AG04449 (cell line): ENCODE measurements at regions not wholly inside any gene's neighbourhood (a gene's known extent, or its start where the extent isn't known, plus 50 kb on each side); places are given as distances from the start of the nearest gene placed in this dataset.

Source experiments
- CTCF ChIA-PET: fragments of 350-600 bp; formaldehyde crosslinking; extraction: SDS; loops from one replicate; lab custom pipeline; 2021; ENCODE audit warnings: antibody characterized with exemption; lab: Yijun Ruan, JAX
- POLR2A ChIA-PET: fragments of 400-600, 350-600 bp; formaldehyde crosslinking; extraction: SDS; loops from one replicate; lab custom pipeline; 2020; ENCODE audit warnings: antibody characterized with exemption, inconsistent platforms; lab: Yijun Ruan, JAX
- DNase-seq: peaks from one replicate; pipeline ENCODE4 v3.0.0-alpha.2; 2010; ENCODE audit warnings: low read depth, low spot score
- H3K4me3 ChIP-seq: 2 replicates; pipeline ENCODE4 v1.5.1; 2011; ENCODE audit warnings: low read depth, mild to moderate bottlenecking, control low read depth, low read length
- TF ChIP-seq, protein P1 (sequence below): IDR thresholded peaks from one replicate; pipeline ENCODE4 v1.5.1; 2011; ENCODE audit warnings: mild to moderate bottlenecking, moderate library complexity, low read length, control low read depth, inconsistent platforms; ENCODE audit not compliant: insufficient read depth; ENCODE audit errors: missing control alignments

DNA sequence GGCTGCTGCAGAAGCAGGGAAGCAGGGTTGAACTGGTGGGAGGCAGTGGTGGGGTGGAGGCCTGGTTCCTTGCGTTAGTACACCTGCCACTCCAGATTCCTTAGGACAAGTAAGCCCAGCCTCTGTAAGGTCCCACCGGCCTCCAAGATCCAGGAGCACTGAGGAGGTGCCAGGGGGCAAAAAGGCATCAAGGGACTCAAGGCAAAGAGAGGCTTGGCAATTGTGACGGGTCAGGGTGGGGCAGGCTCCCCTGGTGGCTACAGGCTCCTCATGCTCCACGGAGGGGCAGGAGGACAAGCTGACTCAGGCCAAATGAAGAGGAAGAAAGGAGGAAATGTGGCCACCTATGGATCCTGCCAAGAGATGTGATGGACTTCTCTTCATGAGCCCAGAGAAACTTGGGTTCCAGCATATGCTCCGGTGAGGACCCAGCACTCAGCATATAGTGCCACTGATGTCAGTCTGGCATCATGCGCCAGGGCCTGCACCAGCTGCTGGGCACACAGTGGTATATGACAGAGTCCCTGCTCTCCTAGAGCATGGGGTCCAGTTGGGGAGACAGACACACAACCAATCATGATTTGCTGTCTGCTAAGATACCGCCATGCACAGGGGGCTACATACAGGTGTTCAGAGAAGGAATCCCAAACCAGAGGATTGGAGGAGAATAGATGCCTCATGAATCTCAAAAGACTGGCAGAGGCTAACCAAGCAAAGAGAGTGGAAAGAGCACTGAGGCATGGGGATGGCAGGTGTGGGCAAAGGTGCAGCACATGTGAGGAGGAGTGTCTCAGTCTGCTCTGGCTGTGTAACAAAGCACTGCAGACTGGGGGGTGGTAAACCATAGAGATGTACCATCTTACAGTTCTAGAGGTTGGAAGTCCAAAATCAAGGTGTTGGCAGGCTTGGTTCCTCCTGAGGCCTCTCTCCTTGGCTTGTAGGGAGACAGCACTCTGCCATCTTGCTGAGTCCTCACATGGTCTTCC lies 249.7 kb downstream of the RHOU start:
- CTCF ChIA-PET: no interaction called here
- POLR2A ChIA-PET: no interaction called here
- TF ChIP-seq, protein P1, sequence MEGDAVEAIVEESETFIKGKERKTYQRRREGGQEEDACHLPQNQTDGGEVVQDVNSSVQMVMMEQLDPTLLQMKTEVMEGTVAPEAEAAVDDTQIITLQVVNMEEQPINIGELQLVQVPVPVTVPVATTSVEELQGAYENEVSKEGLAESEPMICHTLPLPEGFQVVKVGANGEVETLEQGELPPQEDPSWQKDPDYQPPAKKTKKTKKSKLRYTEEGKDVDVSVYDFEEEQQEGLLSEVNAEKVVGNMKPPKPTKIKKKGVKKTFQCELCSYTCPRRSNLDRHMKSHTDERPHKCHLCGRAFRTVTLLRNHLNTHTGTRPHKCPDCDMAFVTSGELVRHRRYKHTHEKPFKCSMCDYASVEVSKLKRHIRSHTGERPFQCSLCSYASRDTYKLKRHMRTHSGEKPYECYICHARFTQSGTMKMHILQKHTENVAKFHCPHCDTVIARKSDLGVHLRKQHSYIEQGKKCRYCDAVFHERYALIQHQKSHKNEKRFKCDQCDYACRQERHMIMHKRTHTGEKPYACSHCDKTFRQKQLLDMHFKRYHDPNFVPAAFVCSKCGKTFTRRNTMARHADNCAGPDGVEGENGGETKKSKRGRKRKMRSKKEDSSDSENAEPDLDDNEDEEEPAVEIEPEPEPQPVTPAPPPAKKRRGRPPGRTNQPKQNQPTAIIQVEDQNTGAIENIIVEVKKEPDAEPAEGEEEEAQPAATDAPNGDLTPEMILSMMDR: no peak
- H3K4me3 ChIP-seq: no peak overlapping the region
- no peak for DNase-seq

- TF ChIP-seq, protein P1: no peak
- no peak overlapping the region for H3K4me3 ChIP-seq
- DNase-seq: no peak
- POLR2A ChIA-PET: no interaction called here
- CTCF ChIA-PET: no interaction called here
Measured at GRCh38 chr1:228985661-228986060, 250.4 kb downstream of the RHOU start.

DNA sequence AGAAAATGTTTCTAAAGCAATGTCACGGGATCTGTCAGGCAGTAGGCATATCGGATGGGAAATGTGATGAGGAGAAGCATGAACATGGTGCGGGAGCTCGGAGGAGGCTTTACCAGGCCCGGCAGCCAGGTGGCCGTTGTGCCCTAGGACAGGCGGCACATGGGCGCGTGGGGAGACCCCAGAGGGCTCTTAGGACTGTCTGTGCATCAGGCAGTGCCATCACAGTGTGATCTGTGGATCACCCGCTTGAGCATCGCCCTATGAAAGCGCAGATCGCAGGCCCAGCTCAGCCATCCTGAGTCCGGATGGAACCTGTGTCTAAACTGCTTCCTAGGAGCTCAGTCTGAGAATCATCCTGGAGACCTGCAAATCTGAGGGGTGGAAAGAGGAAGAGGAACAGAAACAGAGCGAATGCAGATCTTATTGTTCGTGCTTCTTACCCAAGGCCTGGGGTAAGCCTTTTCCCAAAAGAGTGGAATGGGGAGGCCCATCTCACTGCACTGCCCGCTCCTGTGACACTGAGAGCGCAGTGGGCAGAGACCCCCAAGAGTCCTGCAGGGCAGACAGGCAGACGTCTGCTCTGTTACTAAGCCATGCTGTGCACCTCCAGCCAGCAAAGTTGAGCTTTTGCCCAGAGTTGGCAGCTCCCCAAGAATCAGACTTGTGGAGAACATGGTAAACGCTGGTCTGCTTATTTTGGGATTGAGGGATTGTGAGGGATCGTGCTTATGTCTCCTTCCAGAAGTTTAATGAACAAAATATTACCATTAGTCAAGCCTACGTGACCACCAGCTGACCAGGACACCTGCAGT lies 251.0 kb downstream of the RHOU start:
- DNase-seq: no peak
- no peak overlapping the region for H3K4me3 ChIP-seq
- TF ChIP-seq, protein P1: no peak
- ChIA-PET CTCF (interaction anchor here (1.7 kb wide), 1 partner anchor 10 kb away, joined by 4 read pairs; no protein-coding TSS in a partner anchor), POLR2A (no interaction called here)

DNA sequence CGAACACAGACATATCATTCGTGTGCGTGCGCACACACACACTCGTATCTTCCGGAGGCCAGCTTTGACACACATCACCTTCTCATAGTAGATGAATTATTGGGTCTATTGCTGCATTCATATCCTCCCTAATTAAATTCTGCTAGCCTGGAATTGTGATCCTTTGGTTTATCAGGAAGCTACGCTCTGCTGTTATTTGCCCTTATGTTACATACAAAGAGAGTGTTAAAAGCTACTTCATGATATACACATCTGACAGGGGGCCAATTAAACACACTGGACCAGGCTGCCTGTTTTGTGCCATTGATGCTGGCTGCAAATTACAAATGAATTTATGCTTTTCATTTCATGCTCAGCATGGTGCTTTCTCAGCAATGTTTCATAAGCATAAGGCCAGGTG lies 252.0 kb downstream of the RHOU start:
- ChIA-PET CTCF (interaction anchor here (1.7 kb wide), 1 partner anchor 11 kb away, joined by 4 read pairs; no protein-coding TSS in a partner anchor), POLR2A (no interaction called here)
- TF ChIP-seq, protein P1: no peak
- H3K4me3 ChIP-seq: no peak overlapping the region
- no peak for DNase-seq

DNA sequence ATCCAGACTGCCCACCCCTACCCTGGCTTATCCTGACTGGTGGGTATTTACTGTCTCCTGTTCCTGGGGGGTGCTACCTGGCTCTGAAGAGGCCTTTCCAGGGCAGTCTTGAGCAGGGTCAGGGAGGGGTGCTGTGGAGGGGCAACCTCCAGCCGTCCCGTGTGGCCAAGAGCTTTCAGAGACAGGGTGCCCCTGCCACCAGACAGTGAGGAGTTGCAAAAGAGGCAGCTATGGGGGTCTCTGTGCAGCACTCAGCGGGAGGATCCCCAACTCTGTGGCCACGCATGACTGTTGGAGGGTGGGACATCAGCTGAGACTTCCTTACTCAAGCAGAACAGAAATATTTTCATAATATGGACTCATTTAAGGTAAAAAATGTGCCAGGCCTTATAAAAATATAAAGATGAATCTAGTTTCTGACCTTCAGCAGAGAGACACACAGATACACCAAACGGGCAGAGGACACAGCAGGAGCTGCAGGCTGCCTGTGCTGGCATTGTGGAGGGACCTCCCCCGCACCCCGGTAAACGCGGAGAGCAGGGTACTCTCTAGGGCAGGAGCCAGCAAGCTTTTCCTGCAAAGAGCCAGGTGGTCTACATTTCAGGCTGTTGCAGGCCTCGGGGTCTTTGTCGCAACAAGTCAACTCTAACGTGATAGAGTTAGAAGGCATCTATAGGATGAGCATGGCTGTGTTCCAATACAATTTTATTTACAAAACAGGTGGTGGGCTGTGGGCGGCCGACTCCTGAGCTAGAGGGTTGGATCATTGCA lies 252.6 kb downstream of the RHOU start:
- CTCF ChIA-PET: interaction anchor here (1.7 kb wide), 1 partner anchor 12 kb away, joined by 4 read pairs; no protein-coding TSS in a partner anchor
- TF ChIP-seq, protein P1: no peak
- DNase-seq: no peak
- H3K4me3 ChIP-seq: no peak overlapping the region
- POLR2A ChIA-PET: no interaction called here
